ENCODE measurements at regions not wholly inside any gene's neighbourhood (a gene's known extent, or its start where the extent isn't known, plus 50 kb on each side); places are given as distances from the start of the nearest gene placed in this dataset.

DNA sequence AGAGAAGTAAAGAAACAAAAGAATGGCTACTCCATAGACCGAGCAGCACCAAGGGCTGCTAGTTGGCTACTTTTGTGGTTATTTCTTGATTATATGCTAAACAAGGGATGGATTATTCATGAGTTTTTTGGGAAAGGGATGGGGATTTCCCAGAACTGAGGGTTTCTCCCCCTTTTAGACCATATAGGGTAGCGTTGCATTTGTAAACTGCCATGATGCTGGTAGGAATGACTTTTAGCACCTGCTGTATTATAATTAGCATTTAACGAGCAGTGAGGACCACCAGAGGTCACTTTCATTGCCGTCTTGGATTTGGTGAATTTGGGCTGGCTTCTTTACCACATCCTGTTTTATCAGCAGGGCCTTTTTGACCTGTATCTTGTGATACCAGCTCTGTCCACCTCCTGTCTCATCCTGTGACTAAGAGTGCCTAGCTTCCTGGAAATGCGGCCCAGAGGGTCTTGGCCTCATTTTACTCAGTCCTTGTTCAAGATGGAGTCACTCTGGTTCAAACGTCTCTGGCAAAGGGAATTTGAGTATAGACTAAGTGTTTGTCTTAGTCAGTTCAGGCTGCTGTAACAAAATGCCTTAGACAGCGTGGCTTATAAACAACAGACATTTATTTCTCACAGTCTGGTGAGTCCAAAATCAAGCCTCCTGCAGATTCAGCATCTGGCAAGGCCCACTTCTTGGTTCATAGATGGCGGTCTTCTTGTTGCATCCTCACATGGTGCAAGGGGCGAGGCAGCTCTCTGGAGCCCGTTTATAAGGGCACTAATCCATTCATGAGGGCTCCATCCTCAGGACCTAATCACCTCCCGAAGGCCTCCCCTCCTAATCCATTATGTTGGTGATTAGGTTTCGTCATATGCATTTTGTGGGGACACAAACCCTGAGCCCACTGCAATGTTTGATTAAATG is 348.3 kb upstream of the SFSWAP start:
- TF ChIP-seq POLR2AphosphoS5 (IDR thresholded peaks at IDR 0.05; ENCODE audit: low read depth), result no peak
- TF ChIP-seq, protein P1, sequence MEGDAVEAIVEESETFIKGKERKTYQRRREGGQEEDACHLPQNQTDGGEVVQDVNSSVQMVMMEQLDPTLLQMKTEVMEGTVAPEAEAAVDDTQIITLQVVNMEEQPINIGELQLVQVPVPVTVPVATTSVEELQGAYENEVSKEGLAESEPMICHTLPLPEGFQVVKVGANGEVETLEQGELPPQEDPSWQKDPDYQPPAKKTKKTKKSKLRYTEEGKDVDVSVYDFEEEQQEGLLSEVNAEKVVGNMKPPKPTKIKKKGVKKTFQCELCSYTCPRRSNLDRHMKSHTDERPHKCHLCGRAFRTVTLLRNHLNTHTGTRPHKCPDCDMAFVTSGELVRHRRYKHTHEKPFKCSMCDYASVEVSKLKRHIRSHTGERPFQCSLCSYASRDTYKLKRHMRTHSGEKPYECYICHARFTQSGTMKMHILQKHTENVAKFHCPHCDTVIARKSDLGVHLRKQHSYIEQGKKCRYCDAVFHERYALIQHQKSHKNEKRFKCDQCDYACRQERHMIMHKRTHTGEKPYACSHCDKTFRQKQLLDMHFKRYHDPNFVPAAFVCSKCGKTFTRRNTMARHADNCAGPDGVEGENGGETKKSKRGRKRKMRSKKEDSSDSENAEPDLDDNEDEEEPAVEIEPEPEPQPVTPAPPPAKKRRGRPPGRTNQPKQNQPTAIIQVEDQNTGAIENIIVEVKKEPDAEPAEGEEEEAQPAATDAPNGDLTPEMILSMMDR (IDR thresholded peaks at IDR 0.05; ENCODE audit: insufficient read depth, low read length), result no peak
- TF ChIP-seq, protein P2, sequence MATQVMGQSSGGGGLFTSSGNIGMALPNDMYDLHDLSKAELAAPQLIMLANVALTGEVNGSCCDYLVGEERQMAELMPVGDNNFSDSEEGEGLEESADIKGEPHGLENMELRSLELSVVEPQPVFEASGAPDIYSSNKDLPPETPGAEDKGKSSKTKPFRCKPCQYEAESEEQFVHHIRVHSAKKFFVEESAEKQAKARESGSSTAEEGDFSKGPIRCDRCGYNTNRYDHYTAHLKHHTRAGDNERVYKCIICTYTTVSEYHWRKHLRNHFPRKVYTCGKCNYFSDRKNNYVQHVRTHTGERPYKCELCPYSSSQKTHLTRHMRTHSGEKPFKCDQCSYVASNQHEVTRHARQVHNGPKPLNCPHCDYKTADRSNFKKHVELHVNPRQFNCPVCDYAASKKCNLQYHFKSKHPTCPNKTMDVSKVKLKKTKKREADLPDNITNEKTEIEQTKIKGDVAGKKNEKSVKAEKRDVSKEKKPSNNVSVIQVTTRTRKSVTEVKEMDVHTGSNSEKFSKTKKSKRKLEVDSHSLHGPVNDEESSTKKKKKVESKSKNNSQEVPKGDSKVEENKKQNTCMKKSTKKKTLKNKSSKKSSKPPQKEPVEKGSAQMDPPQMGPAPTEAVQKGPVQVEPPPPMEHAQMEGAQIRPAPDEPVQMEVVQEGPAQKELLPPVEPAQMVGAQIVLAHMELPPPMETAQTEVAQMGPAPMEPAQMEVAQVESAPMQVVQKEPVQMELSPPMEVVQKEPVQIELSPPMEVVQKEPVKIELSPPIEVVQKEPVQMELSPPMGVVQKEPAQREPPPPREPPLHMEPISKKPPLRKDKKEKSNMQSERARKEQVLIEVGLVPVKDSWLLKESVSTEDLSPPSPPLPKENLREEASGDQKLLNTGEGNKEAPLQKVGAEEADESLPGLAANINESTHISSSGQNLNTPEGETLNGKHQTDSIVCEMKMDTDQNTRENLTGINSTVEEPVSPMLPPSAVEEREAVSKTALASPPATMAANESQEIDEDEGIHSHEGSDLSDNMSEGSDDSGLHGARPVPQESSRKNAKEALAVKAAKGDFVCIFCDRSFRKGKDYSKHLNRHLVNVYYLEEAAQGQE (IDR thresholded peaks at IDR 0.05; ENCODE audit: insufficient replicate concordance, low read depth), result no peak
